ENCODE measurements at regions not wholly inside any gene's neighbourhood (a gene's known extent, or its start where the extent isn't known, plus 50 kb on each side); places are given as distances from the start of the nearest gene placed in this dataset.

GRCh38 chr17:14873540-14873939 lies 391.6 kb downstream of the PMP22 start:
- TF ChIP-seq CHCHD3 (CRISPR knock-in tag; IDR thresholded peaks at IDR 0.05) (no peak), CEBPB (IDR thresholded peaks at IDR 0.05; ENCODE audit: borderline replicate concordance, low read depth, low read length) (no peak), ZNF3 (CRISPR knock-in tag; IDR thresholded peaks at IDR 0.05) (no peak), ZBTB42 (CRISPR knock-in tag; IDR thresholded peaks at IDR 0.05) (no peak), ARNT (IDR thresholded peaks at IDR 0.05) (no peak)
- TF ChIP-seq, protein P1, sequence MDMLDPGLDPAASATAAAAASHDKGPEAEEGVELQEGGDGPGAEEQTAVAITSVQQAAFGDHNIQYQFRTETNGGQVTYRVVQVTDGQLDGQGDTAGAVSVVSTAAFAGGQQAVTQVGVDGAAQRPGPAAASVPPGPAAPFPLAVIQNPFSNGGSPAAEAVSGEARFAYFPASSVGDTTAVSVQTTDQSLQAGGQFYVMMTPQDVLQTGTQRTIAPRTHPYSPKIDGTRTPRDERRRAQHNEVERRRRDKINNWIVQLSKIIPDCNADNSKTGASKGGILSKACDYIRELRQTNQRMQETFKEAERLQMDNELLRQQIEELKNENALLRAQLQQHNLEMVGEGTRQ (IDR thresholded peaks at IDR 0.05; ENCODE audit: low read depth, low read length) = no peak
- TF ChIP-seq, protein P1 (CRISPR knock-in tag; IDR thresholded peaks at IDR 0.05; ENCODE audit: borderline replicate concordance) = no peak

Data from HepG2 (cell line).